Left ventricle myocardium inferior (tissue), 1 donor: ENCODE measurements at regions not wholly inside any gene's neighbourhood (a gene's known extent, or its start where the extent isn't known, plus 50 kb on each side); places are given as distances from the start of the nearest gene placed in this dataset.
"Not testable (repeated sequence)": the region's sequence is repeated elsewhere in the genome, so short reads cannot be mapped to it uniquely, and the experiment has no call there.

Experiments used
- DNase-seq: peaks from one replicate; pipeline ENCODE4 v3.0.0-alpha.2; 2020
- H3K27ac ChIP-seq: fragments of 200-600 bp; replicated peaks from 2 replicates; pipeline ENCODE4 v1.8.0; 2021
- H3K27me3 ChIP-seq: fragments of 200-600 bp; 2 replicates; pipeline ENCODE4 v1.8.0; 2021; ENCODE audit warnings: low read depth
- H3K36me3 ChIP-seq: fragments of 200-600 bp; 2 replicates; pipeline ENCODE4 v1.8.0; 2021
- H3K4me1 ChIP-seq: fragments of 200-600 bp; 2 replicates; pipeline ENCODE4 v1.8.0; 2021
- H3K4me3 ChIP-seq: fragments of 200-600 bp; 2 replicates; pipeline ENCODE4 v1.8.0; 2021; ENCODE audit warnings: mild to moderate bottlenecking, moderate library complexity
- H3K9me3 ChIP-seq: fragments of 200-600 bp; replicated peaks from 2 replicates; pipeline ENCODE4 v1.8.0; 2021
- intact Hi-C: fragments of 100-400 bp; cut with micrococcal nuclease; formaldehyde crosslinking; loops from one replicate; pipeline ENCODE4 v1.11.0; 2022
- TF ChIP-seq, protein P1 (sequence below): fragments of 200-600 bp; IDR thresholded peaks from 2 replicates; pipeline ENCODE4 v1.8.0; 2021; ENCODE audit warnings: antibody characterized with exemption, mild to moderate bottlenecking, borderline replicate concordance
- donor health status: DM: no; HTN: yes; CAD: no; lungs with severe emphysema.

GRCh38 chr1:207196135-207196534, 92.1 kb downstream of the C4BPA start:
- H3K4me3 ChIP-seq, intact Hi-C loops, H3K27me3 ChIP-seq, H3K4me1 ChIP-seq, H3K36me3 ChIP-seq, DNase-seq, H3K27ac ChIP-seq: not testable (repeated sequence)
- peaks cover 27% of the 10 kb centered on the region for H3K9me3 ChIP-seq

GRCh38 chr1:207201534-207201933, 97.5 kb downstream of the C4BPA start:
- intact Hi-C loops, H3K36me3 ChIP-seq, H3K4me1 ChIP-seq, H3K27me3 ChIP-seq, H3K4me3 ChIP-seq, H3K27ac ChIP-seq, DNase-seq: not testable (repeated sequence)
- H3K9me3 ChIP-seq, result peaks cover 34% of the 10 kb centered on the region

DNA sequence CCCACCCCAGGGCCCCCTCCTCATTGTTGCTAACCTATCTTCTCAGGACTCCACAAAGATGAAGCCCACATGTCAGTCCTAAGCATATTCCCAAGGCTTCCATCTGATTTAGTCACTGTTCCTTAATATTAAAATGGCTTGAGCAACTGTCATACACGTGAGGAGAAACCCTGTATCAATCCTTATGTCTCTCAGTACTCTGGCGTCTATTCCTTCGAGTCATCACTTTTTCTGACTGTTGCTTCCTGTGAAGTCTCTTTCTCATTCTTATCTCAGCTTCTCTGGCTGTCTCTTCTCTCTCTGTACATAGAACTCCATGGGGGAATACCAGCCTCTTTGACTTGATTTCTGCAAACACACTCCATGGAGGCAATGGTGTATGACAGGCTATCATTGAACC, 98.4 kb downstream of the C4BPA start:
- DNase-seq, result no peak
- H3K9me3 ChIP-seq, result peaks cover 39% of the 10 kb centered on the region
- TF ChIP-seq, protein P1, sequence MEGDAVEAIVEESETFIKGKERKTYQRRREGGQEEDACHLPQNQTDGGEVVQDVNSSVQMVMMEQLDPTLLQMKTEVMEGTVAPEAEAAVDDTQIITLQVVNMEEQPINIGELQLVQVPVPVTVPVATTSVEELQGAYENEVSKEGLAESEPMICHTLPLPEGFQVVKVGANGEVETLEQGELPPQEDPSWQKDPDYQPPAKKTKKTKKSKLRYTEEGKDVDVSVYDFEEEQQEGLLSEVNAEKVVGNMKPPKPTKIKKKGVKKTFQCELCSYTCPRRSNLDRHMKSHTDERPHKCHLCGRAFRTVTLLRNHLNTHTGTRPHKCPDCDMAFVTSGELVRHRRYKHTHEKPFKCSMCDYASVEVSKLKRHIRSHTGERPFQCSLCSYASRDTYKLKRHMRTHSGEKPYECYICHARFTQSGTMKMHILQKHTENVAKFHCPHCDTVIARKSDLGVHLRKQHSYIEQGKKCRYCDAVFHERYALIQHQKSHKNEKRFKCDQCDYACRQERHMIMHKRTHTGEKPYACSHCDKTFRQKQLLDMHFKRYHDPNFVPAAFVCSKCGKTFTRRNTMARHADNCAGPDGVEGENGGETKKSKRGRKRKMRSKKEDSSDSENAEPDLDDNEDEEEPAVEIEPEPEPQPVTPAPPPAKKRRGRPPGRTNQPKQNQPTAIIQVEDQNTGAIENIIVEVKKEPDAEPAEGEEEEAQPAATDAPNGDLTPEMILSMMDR, result no peak
- H3K27ac ChIP-seq, result no peak overlapping the region
- peaks cover 6% of the 10 kb centered on the region for H3K4me1 ChIP-seq
- H3K36me3 ChIP-seq, result no peaks in the 10 kb centered on the region
- no peak overlapping the region for H3K4me3 ChIP-seq
- H3K27me3 ChIP-seq, result no peaks in the 10 kb centered on the region
- intact Hi-C loops, result no loop called here

DNA sequence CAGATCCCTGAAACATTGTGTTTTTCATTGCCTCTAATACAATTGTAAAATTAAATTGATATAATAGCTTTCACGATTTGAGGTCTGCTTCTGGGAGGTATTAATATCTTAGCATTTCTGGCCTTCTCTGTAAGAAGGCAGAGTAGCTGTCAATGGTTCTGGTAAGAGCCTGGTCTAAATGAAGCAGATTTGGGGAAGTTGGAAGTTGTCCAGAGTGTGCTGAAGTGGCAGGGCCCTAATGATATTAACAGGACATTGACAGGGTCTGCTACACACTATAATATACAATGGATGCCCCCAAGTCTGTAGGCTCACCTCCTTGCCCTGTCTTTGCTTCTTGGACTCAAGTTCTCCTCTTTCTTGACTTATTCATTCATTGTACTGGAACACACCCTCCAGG, 99.5 kb downstream of the C4BPA start:
- TF ChIP-seq, protein P1, result no peak
- DNase-seq, result no peak
- Histone ChIP-seq H3K9me3 (peaks cover 33% of the 10 kb centered on the region), H3K4me1 (peaks cover 6% of the 10 kb centered on the region), H3K27ac (no peak overlapping the region), H3K36me3 (no peaks in the 10 kb centered on the region), H3K27me3 (no peaks in the 10 kb centered on the region), H3K4me3 (no peak overlapping the region)
- intact Hi-C loops, result no loop called here

DNA sequence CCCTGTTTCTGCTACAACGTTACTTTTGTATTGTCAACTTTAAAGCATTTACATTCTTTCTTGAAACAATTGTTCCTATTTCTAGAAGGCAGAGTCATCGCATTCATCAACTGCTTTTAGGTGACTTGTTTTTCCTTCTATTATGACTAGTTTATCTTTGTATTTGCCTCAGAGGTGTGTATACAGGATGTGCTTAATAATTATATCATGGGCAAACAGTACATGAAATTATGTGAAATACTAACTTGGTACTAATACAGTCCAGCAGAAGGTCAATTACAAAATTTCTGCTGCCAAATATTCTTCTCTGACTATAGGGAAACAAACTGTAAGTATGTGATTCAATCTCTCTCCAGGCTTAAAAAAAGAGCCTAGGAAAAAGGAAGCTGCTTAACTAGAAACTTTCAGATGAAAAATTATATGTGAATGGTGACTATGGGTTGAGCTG, 101.6 kb downstream of the C4BPA start:
- H3K9me3 ChIP-seq, result peaks cover 24% of the 10 kb centered on the region
- no peak overlapping the region for H3K4me3 ChIP-seq
- intact Hi-C loops, result no loop called here
- H3K27ac ChIP-seq, result peak overlapping the region; percentile 75
- H3K27me3 ChIP-seq, result no peaks in the 10 kb centered on the region
- no peaks in the 10 kb centered on the region for H3K36me3 ChIP-seq
- TF ChIP-seq, protein P1, result no peak
- peaks cover 6% of the 10 kb centered on the region for H3K4me1 ChIP-seq
- no peak for DNase-seq

DNA sequence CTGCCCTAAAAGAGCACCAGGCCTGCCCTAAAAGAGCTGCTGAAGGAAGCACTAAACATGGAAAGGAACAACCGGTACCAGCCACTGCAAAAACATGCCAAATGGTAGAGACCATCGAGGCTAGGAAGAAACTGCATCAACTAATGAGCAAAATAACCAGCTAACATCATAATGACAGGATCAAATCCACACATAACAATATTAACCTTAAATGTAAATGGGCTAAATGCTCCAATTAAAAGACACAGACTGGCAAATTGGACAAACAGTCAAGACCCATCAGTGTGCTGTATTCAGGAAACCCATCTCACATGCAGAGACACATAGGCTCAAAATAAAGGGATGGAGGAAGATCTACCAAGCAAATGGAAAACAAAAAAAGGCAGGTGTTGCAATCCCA, 104.7 kb downstream of the C4BPA start:
- H3K27me3 ChIP-seq, H3K4me3 ChIP-seq, H3K4me1 ChIP-seq, intact Hi-C loops, H3K27ac ChIP-seq, DNase-seq, H3K36me3 ChIP-seq: not testable (repeated sequence)
- H3K9me3 ChIP-seq, result peaks cover 24% of the 10 kb centered on the region

DNA sequence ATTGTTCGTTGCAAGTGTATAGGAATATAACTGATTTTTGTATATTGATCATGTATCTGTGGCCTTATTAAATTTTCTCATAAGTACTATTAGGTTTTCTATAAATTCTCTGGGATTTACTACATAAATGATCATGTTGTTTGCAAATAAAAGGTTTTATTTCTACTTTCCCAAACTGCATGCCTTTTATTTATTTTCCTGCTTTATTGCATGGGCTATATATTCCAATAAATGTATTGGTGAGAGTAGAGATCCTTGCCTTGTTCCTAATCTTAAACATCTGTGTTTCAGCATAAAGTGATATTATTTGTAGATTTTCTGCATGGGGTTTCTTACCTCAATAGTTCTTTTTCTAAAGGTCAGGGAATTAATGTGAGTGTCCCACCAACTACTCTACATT, 107.0 kb upstream of the CD55 start:
- Histone ChIP-seq H3K27me3 (no peaks in the 10 kb centered on the region), H3K9me3 (peaks cover 27% of the 10 kb centered on the region), H3K4me1 (peaks cover 13% of the 10 kb centered on the region), H3K27ac (no peak overlapping the region), H3K36me3 (no peaks in the 10 kb centered on the region), H3K4me3 (no peak overlapping the region)
- no peak for DNase-seq
- intact Hi-C loops, result no loop called here
- TF ChIP-seq, protein P1, result no peak
